ENCODE measurements at regions not wholly inside any gene's neighbourhood (a gene's known extent, or its start where the extent isn't known, plus 50 kb on each side); places are given as distances from the start of the nearest gene placed in this dataset.

DNA sequence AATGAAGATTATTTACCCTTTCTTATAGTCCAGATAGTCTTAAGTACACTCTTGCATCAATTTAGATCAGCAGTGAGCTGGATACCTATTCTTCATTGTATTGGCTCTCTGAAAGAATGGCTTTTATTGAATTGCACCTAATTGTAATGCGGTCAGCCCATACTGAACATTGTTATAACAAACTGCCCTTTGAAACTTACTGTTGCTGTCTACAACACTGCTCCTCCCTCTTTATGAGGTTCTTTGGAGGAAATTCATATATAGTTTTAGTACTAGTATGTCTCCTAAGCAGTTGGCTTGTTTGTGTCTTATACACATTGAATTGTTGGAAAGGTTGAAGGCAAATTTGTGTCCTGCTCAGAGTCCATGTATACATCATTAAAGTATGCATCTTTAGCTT lies 66.5 kb upstream of the UGP2 start:
- TF ChIP-seq CTCF (IDR thresholded peaks at IDR 0.05), result no peak
- TF ChIP-seq POLR2A (IDR thresholded peaks at IDR 0.05), result no peak
